GM23338 (cell line): ENCODE measurements at regions not wholly inside any gene's neighbourhood (a gene's known extent, or its start where the extent isn't known, plus 50 kb on each side); places are given as distances from the start of the nearest gene placed in this dataset.

Experiments
- ATAC-seq: fragments of 200-7000 bp; cut with Tn5 transposase; 3 replicates; pipeline ENCODE4 v1.9.1; 2020
- DNase-seq: peaks from one replicate; pipeline ENCODE4 v3.0.0-alpha.2; 2015; ENCODE audit warnings: low spot score
- H2AFZ ChIP-seq: fragments of 200-600 bp; sonication (generic); 2 replicates; pipeline ENCODE4 v1.8.0; 2016; ENCODE audit warnings: antibody characterized with exemption, mild to moderate bottlenecking, moderate library complexity
- H3F3A ChIP-seq: fragments of 200-600 bp; sonication (generic); replicated peaks from 2 replicates; pipeline ENCODE4 v1.8.0; 2017; ENCODE audit warnings: antibody characterized with exemption, mixed run types, low read depth
- H3K27ac ChIP-seq: fragments of 200-600 bp; sonication (generic); 2 replicates; pipeline ENCODE4 v1.6.1; 2016; ENCODE audit warnings: low read depth
- H3K27me3 ChIP-seq: fragments of 200-600 bp; sonication (generic); 2 replicates; pipeline ENCODE4 v1.8.0; 2016; ENCODE audit warnings: mild to moderate bottlenecking, mixed run types, moderate library complexity; ENCODE audit not compliant: insufficient read depth
- H3K36me3 ChIP-seq: fragments of 200-600 bp; sonication (generic); 2 replicates; pipeline ENCODE4 v1.8.0; 2016; ENCODE audit warnings: mild to moderate bottlenecking; ENCODE audit not compliant: insufficient read depth
- H3K4me1 ChIP-seq: fragments of 200-600 bp; sonication (generic); 2 replicates; pipeline ENCODE4 v1.8.0; 2016; ENCODE audit warnings: mild to moderate bottlenecking, moderate library complexity; ENCODE audit not compliant: insufficient read depth
- H3K4me2 ChIP-seq: fragments of 200-600 bp; sonication (generic); 2 replicates; pipeline ENCODE4 v1.7.1; 2017; ENCODE audit warnings: mixed run types
- H3K4me3 ChIP-seq: fragments of 200-600 bp; sonication (generic); 2 replicates; pipeline ENCODE4 v1.6.1; 2016; ENCODE audit warnings: mixed run types
- H3K79me2 ChIP-seq: fragments of 200-600 bp; sonication (generic); replicated peaks from 2 replicates; pipeline ENCODE4 v1.8.0; 2017; ENCODE audit warnings: mild to moderate bottlenecking; ENCODE audit not compliant: insufficient read depth
- H3K9me2 ChIP-seq: fragments of 200-600 bp; sonication (generic); 2 replicates; pipeline ENCODE4 v1.8.0; 2017; ENCODE audit not compliant: insufficient read depth
- H4K20me1 ChIP-seq: fragments of 200-600 bp; sonication (generic); replicated peaks from 2 replicates; pipeline ENCODE4 v1.8.0; 2017; ENCODE audit warnings: mild to moderate bottlenecking; ENCODE audit not compliant: insufficient read depth
- H3K27ac Mint-ChIP-seq: 2 replicates; pipeline ENCODE4 v1.8.0; 2020; ENCODE audit warnings: inconsistent platforms, mild to moderate bottlenecking, moderate library complexity, mixed read lengths
- H3K27me3 Mint-ChIP-seq: 3 replicates; pipeline ENCODE4 v1.8.0; 2022; ENCODE audit warnings: low read depth, mild to moderate bottlenecking, moderate library complexity, mixed read lengths, inconsistent platforms; ENCODE audit not compliant: insufficient read depth, poor library complexity
- H3K36me3 Mint-ChIP-seq: 3 replicates; pipeline ENCODE4 v1.8.0; 2021; ENCODE audit warnings: low read depth, mild to moderate bottlenecking, inconsistent platforms, moderate library complexity, mixed read lengths
- H3K4me1 Mint-ChIP-seq: 3 replicates; pipeline ENCODE4 v1.8.0; 2020; ENCODE audit warnings: mild to moderate bottlenecking, inconsistent platforms, mixed read lengths
- H3K4me3 Mint-ChIP-seq: 3 replicates; pipeline ENCODE4 v1.8.0; 2021; ENCODE audit warnings: moderate library complexity, mild to moderate bottlenecking, inconsistent platforms, mixed read lengths
- H3K9me3 Mint-ChIP-seq: 3 replicates; pipeline ENCODE4 v1.8.0; 2020; ENCODE audit warnings: moderate library complexity, mild to moderate bottlenecking, inconsistent platforms, mixed read lengths
- CREB1 ChIP-seq: fragments of 250-450 bp; sonication (Bioruptor Pico); IDR thresholded peaks from 2 replicates; pipeline ENCODE4 v1.5.0; 2020; ENCODE audit warnings: low read depth, mild to moderate bottlenecking, moderate library complexity
- EZH2 ChIP-seq: fragments of 200-600 bp; sonication (generic); IDR thresholded peaks from one replicate; pipeline ENCODE4 v1.8.0; 2017; ENCODE audit warnings: antibody characterized with exemption, mild to moderate bottlenecking, low read depth; ENCODE audit not compliant: unreplicated experiment
- EZH2phosphoT487 ChIP-seq: fragments of 200-600 bp; sonication (generic); IDR thresholded peaks from one replicate; pipeline ENCODE4 v1.8.1; 2018; ENCODE audit warnings: antibody characterized with exemption; ENCODE audit not compliant: unreplicated experiment
- JUNB ChIP-seq: IDR thresholded peaks from one replicate; pipeline ENCODE4 v1.6.1; 2016; ENCODE audit warnings: antibody characterized with exemption; ENCODE audit not compliant: unreplicated experiment
- NANOG ChIP-seq: IDR thresholded peaks from 2 replicates; pipeline ENCODE4 v1.6.1; 2016; ENCODE audit warnings: antibody characterized with exemption, borderline replicate concordance
- POLR2AphosphoS5 ChIP-seq: IDR thresholded peaks from 2 replicates; pipeline ENCODE4 v1.6.1; 2016; ENCODE audit warnings: antibody characterized with exemption, low read depth
- STAT1 ChIP-seq: IDR thresholded peaks from one replicate; pipeline ENCODE4 v1.6.1; 2016; ENCODE audit warnings: antibody characterized with exemption; ENCODE audit not compliant: unreplicated experiment
- ZNF114 ChIP-seq: fragments of 250-450 bp; sonication (Bioruptor Pico); IDR thresholded peaks from 2 replicates; pipeline ENCODE4 v1.5.0; 2020; ENCODE audit warnings: mild to moderate bottlenecking, moderate library complexity
- ZNF331 ChIP-seq: fragments of 250-450 bp; sonication (Bioruptor Pico); IDR thresholded peaks from 2 replicates; pipeline ENCODE4 v1.5.0; 2020; ENCODE audit warnings: low read depth, mild to moderate bottlenecking, moderate library complexity
- TF ChIP-seq, protein P1 (sequence below): IDR thresholded peaks from one replicate; pipeline ENCODE4 v1.6.1; 2018; ENCODE audit warnings: antibody characterized with exemption; ENCODE audit not compliant: unreplicated experiment
- TF ChIP-seq, protein P2 (sequence below): fragments of 250-450 bp; sonication (Bioruptor Pico); IDR thresholded peaks from 2 replicates; pipeline ENCODE4 v1.5.0; 2020; ENCODE audit warnings: mild to moderate bottlenecking, moderate library complexity
- TF ChIP-seq, protein P3 (sequence below), 2 experiments: fragments of 200-600 bp in 1 of 2; sonication (generic) in 1 of 2; conservative IDR thresholded peaks; 2 replicates each; pipeline versions ENCODE4 v1.5.1 to v1.6.1; 2016 to 2017; ENCODE audit warnings: antibody characterized with exemption in 2 of 2, low read depth in 2 of 2, mild to moderate bottlenecking in 2 of 2, moderate library complexity in 1 of 2

DNA sequence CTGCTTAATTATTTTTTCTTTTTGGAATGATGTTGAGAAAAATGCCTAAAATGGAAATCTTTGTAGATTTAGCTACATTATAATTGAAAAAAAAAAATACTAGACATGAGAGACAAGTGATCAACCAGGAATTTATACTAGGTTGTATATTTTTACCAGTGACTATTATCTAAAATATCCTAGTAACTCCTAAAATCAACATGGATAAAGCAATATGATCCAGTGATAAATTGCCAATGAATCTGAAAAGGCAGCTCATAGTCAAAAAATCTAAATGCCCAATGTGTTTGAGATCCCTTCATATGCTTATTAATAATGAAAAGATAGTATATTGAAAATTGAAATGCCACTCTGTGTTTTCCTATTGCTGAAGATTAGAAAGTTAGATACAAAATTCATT lies 778.2 kb downstream of the MTRR start:
- Mint-ChIP-seq H3K4me1 (no peaks in the 10 kb centered on the region), H3K27ac (no peak overlapping the region), H3K27me3 (peaks cover 1% of the 10 kb centered on the region), H3K9me3 (no peaks in the 10 kb centered on the region), H3K36me3 (no peaks in the 10 kb centered on the region), H3K4me3 (no peak overlapping the region)
- Histone ChIP-seq H2AFZ (no peak overlapping the region), H3K27ac (no peak overlapping the region), H3K79me2 (no peaks in the 10 kb centered on the region), H3K4me1 (no peaks in the 10 kb centered on the region), H3K27me3 (no peaks in the 10 kb centered on the region), H4K20me1 (no peaks in the 10 kb centered on the region), H3K4me2 (no peak overlapping the region), H3K4me3 (no peak overlapping the region), H3K9me2 (peaks cover 6% of the 10 kb centered on the region; the same call in 1 of the 2 replicates), H3K36me3 (no peaks in the 10 kb centered on the region), H3F3A (no peaks in the 10 kb centered on the region)
- DNase-seq: no peak
- no peak for ATAC-seq
- no peak for TF ChIP-seq POLR2AphosphoS5

DNA sequence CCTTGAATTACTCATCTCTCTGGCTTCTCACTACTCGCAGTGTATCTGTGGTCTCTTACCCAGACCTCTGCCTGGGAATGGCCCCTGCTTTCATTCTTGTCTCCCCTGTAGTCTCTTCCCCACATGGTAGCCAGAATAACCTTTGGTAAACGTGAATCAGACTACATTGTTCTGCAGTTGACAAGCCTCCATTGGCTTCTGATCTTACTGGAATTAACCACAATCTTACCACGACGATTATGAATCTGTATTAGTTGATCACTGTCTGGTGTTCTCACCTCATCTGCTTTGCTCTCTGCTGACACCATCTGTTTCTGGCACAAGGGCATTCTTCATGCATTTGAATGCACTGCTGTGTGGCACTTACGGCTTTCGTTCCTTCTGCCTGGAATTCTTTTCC lies 781.2 kb downstream of the MTRR start:
- Histone ChIP-seq H3K4me2 (no peak overlapping the region), H3K4me3 (no peak overlapping the region), H2AFZ (no peak overlapping the region), H3F3A (no peaks in the 10 kb centered on the region), H3K27ac (no peak overlapping the region), H3K79me2 (no peaks in the 10 kb centered on the region), H3K36me3 (no peaks in the 10 kb centered on the region), H3K27me3 (no peaks in the 10 kb centered on the region), H3K4me1 (no peaks in the 10 kb centered on the region), H4K20me1 (no peaks in the 10 kb centered on the region), H3K9me2 (no peaks in the 10 kb centered on the region)
- H3K27ac Mint-ChIP-seq: no peak overlapping the region
- ATAC-seq: no peak
- peaks cover 1% of the 10 kb centered on the region for H3K27me3 Mint-ChIP-seq
- no peaks in the 10 kb centered on the region for H3K4me1 Mint-ChIP-seq
- DNase-seq: no peak
- H3K36me3 Mint-ChIP-seq: no peaks in the 10 kb centered on the region
- no peaks in the 10 kb centered on the region for H3K9me3 Mint-ChIP-seq
- no peak overlapping the region for H3K4me3 Mint-ChIP-seq
- no peak for TF ChIP-seq JUNB
- no peak for TF ChIP-seq CREB1 (CRISPR knock-in tag)
- no peak for TF ChIP-seq NANOG
- TF ChIP-seq, protein P1, sequence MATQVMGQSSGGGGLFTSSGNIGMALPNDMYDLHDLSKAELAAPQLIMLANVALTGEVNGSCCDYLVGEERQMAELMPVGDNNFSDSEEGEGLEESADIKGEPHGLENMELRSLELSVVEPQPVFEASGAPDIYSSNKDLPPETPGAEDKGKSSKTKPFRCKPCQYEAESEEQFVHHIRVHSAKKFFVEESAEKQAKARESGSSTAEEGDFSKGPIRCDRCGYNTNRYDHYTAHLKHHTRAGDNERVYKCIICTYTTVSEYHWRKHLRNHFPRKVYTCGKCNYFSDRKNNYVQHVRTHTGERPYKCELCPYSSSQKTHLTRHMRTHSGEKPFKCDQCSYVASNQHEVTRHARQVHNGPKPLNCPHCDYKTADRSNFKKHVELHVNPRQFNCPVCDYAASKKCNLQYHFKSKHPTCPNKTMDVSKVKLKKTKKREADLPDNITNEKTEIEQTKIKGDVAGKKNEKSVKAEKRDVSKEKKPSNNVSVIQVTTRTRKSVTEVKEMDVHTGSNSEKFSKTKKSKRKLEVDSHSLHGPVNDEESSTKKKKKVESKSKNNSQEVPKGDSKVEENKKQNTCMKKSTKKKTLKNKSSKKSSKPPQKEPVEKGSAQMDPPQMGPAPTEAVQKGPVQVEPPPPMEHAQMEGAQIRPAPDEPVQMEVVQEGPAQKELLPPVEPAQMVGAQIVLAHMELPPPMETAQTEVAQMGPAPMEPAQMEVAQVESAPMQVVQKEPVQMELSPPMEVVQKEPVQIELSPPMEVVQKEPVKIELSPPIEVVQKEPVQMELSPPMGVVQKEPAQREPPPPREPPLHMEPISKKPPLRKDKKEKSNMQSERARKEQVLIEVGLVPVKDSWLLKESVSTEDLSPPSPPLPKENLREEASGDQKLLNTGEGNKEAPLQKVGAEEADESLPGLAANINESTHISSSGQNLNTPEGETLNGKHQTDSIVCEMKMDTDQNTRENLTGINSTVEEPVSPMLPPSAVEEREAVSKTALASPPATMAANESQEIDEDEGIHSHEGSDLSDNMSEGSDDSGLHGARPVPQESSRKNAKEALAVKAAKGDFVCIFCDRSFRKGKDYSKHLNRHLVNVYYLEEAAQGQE: no peak
- no peak for TF ChIP-seq ZNF331 (CRISPR knock-in tag)
- TF ChIP-seq, protein P2, sequence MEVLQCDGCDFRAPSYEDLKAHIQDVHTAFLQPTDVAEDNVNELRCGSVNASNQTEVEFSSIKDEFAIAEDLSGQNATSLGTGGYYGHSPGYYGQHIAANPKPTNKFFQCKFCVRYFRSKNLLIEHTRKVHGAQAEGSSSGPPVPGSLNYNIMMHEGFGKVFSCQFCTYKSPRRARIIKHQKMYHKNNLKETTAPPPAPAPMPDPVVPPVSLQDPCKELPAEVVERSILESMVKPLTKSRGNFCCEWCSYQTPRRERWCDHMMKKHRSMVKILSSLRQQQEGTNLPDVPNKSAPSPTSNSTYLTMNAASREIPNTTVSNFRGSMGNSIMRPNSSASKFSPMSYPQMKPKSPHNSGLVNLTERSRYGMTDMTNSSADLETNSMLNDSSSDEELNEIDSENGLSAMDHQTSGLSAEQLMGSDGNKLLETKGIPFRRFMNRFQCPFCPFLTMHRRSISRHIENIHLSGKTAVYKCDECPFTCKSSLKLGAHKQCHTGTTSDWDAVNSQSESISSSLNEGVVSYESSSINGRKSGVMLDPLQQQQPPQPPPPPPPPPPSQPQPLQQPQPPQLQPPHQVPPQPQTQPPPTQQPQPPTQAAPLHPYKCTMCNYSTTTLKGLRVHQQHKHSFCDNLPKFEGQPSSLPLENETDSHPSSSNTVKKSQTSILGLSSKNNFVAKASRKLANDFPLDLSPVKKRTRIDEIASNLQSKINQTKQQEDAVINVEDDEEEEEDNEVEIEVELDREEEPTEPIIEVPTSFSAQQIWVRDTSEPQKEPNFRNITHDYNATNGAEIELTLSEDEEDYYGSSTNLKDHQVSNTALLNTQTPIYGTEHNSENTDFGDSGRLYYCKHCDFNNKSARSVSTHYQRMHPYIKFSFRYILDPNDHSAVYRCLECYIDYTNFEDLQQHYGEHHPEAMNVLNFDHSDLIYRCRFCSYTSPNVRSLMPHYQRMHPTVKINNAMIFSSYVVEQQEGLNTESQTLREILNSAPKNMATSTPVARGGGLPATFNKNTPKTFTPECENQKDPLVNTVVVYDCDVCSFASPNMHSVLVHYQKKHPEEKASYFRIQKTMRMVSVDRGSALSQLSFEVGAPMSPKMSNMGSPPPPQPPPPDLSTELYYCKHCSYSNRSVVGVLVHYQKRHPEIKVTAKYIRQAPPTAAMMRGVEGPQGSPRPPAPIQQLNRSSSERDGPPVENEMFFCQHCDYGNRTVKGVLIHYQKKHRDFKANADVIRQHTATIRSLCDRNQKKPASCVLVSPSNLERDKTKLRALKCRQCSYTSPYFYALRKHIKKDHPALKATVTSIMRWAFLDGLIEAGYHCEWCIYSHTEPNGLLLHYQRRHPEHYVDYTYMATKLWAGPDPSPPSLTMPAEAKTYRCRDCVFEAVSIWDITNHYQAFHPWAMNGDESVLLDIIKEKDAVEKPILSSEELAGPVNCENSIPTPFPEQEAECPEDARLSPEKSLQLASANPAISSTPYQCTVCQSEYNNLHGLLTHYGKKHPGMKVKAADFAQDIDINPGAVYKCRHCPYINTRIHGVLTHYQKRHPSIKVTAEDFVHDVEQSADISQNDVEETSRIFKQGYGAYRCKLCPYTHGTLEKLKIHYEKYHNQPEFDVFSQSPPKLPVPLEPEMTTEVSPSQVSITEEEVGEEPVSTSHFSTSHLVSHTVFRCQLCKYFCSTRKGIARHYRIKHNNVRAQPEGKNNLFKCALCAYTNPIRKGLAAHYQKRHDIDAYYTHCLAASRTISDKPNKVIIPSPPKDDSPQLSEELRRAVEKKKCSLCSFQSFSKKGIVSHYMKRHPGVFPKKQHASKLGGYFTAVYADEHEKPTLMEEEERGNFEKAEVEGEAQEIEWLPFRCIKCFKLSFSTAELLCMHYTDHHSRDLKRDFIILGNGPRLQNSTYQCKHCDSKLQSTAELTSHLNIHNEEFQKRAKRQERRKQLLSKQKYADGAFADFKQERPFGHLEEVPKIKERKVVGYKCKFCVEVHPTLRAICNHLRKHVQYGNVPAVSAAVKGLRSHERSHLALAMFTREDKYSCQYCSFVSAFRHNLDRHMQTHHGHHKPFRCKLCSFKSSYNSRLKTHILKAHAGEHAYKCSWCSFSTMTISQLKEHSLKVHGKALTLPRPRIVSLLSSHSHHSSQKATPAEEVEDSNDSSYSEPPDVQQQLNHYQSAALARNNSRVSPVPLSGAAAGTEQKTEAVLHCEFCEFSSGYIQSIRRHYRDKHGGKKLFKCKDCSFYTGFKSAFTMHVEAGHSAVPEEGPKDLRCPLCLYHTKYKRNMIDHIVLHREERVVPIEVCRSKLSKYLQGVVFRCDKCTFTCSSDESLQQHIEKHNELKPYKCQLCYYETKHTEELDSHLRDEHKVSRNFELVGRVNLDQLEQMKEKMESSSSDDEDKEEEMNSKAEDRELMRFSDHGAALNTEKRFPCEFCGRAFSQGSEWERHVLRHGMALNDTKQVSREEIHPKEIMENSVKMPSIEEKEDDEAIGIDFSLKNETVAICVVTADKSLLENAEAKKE: no peak
- no peak for TF ChIP-seq POLR2AphosphoS5
- TF ChIP-seq EZH2: no peak
- TF ChIP-seq, protein P3, sequence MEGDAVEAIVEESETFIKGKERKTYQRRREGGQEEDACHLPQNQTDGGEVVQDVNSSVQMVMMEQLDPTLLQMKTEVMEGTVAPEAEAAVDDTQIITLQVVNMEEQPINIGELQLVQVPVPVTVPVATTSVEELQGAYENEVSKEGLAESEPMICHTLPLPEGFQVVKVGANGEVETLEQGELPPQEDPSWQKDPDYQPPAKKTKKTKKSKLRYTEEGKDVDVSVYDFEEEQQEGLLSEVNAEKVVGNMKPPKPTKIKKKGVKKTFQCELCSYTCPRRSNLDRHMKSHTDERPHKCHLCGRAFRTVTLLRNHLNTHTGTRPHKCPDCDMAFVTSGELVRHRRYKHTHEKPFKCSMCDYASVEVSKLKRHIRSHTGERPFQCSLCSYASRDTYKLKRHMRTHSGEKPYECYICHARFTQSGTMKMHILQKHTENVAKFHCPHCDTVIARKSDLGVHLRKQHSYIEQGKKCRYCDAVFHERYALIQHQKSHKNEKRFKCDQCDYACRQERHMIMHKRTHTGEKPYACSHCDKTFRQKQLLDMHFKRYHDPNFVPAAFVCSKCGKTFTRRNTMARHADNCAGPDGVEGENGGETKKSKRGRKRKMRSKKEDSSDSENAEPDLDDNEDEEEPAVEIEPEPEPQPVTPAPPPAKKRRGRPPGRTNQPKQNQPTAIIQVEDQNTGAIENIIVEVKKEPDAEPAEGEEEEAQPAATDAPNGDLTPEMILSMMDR (conservative IDR thresholded peaks at IDR 0.05; ENCODE audit: low read depth in 2 of 2): no peak
- no peak for TF ChIP-seq STAT1
- TF ChIP-seq EZH2phosphoT487: no peak
- no peak for TF ChIP-seq ZNF114 (CRISPR knock-in tag)
